ENCODE measurements at regions not wholly inside any gene's neighbourhood (a gene's known extent, or its start where the extent isn't known, plus 50 kb on each side); places are given as distances from the start of the nearest gene placed in this dataset.
"Not testable (repeated sequence)": the region's sequence is repeated elsewhere in the genome, so short reads cannot be mapped to it uniquely, and the experiment has no call there.

GRCh38 chr5:148740079-148740858 lies 85.9 kb upstream of the HTR4 start:
- TF ChIP-seq SP1 (IDR thresholded peaks at IDR 0.05) (no peak), MAX (IDR thresholded peaks at IDR 0.05) (no peak), YY1 (IDR thresholded peaks at IDR 0.05) (no peak), CTCF (IDR thresholded peaks at IDR 0.05; ENCODE audit: low read depth, low read length, missing input control) (no peak), TAF1 (conservative IDR thresholded peaks at IDR 0.05) (no peak), GABPA (IDR thresholded peaks at IDR 0.05 in 1 of 2, conservative IDR thresholded peaks at IDR 0.05 in 1 of 2) (no peak), EGR1 (IDR thresholded peaks at IDR 0.05; ENCODE audit: low read depth in 2 of 2) (no peak), RAD21 (IDR thresholded peaks at IDR 0.05) (no peak), RXRA (IDR thresholded peaks at IDR 0.05) (no peak), HNF4G (IDR thresholded peaks at IDR 0.05) (no peak), NR2F2 (IDR thresholded peaks at IDR 0.05) (no peak)
- Histone ChIP-seq H3K27ac (ENCODE audit: low read depth in 1 of 2, low read length in 2 of 2) (peak overlapping the region; percentile 44 to 79), H3K9me3 (ENCODE audit: control insufficient read depth in 4 of 4, low read length in 3 of 4) (no peaks in the 10 kb centered on the region), H3K27me3 (ENCODE audit: control insufficient read depth in 4 of 4, insufficient read depth in 4 of 4, low read length in 3 of 4) (no peaks in the 10 kb centered on the region), H3K4me3 (ENCODE audit: low read depth in 1 of 3, low read length in 3 of 3) (no peak overlapping the region), H3K36me3 (ENCODE audit: control insufficient read depth in 4 of 4, insufficient read depth in 3 of 4, low read depth in 1 of 4, low read length in 3 of 4) (no peaks in the 10 kb centered on the region), H3K9ac (ENCODE audit: low read depth in 1 of 2, low read length in 2 of 2) (no peak overlapping the region), H3K4me1 (ENCODE audit: control insufficient read depth in 4 of 4, insufficient read depth in 4 of 4, low read length in 3 of 4) (peaks cover 11 to 60% (median 50%) of the 10 kb centered on the region in 4 donors)
- DNase-seq (ENCODE audit: low spot score): no peak
- WGBS: 77% methylated on average over 8 of the region's 8 CpGs

- Histone ChIP-seq H3K4me1 (ENCODE audit: control insufficient read depth in 4 of 4, insufficient read depth in 4 of 4, low read length in 3 of 4) (peaks cover 11 to 52% (median 46%) of the 10 kb centered on the region in 4 donors), H3K4me3 (ENCODE audit: low read depth in 1 of 3, low read length in 3 of 3) (no peak overlapping the region), H3K9me3 (ENCODE audit: control insufficient read depth in 4 of 4, low read length in 3 of 4) (no peaks in the 10 kb centered on the region), H3K9ac (ENCODE audit: low read depth in 1 of 2, low read length in 2 of 2) (no peak overlapping the region), H3K27ac (ENCODE audit: low read depth in 1 of 2, low read length in 2 of 2) (peak overlapping the region; percentile 14 to 79), H3K27me3 (ENCODE audit: control insufficient read depth in 4 of 4, insufficient read depth in 4 of 4, low read length in 3 of 4) (no peaks in the 10 kb centered on the region), H3K36me3 (ENCODE audit: control insufficient read depth in 4 of 4, insufficient read depth in 3 of 4, low read depth in 1 of 4, low read length in 3 of 4) (no peaks in the 10 kb centered on the region)
- no peak for TF ChIP-seq GABPA (IDR thresholded peaks at IDR 0.05 in 1 of 2, conservative IDR thresholded peaks at IDR 0.05 in 1 of 2)
- TF ChIP-seq FOXA1 (IDR thresholded peaks at IDR 0.05): no peak
- peak; percentile 87 for TF ChIP-seq NR2F2 (IDR thresholded peaks at IDR 0.05)
- TF ChIP-seq HNF4A (conservative IDR thresholded peaks at IDR 0.05): peak; percentile 68 to 76
- peak in 1 of 2 donors; percentile 42 for TF ChIP-seq JUND (IDR thresholded peaks at IDR 0.05)
- peak; percentile 85 to 87 for TF ChIP-seq RXRA (IDR thresholded peaks at IDR 0.05)
- no peak for TF ChIP-seq ZBTB33 (IDR thresholded peaks at IDR 0.05)
- peak; percentile 87 for TF ChIP-seq CTCF (IDR thresholded peaks at IDR 0.05; ENCODE audit: low read depth, low read length, missing input control)
- TF ChIP-seq ATF3 (IDR thresholded peaks at IDR 0.05): no peak
- peak; percentile 52 for TF ChIP-seq FOXA2 (IDR thresholded peaks at IDR 0.05)
- TF ChIP-seq SP1 (IDR thresholded peaks at IDR 0.05): peak; percentile 71
- TF ChIP-seq RAD21 (IDR thresholded peaks at IDR 0.05): peak; percentile 85 to 88
- TF ChIP-seq YY1 (IDR thresholded peaks at IDR 0.05): peak; percentile 69
- WGBS: 16% methylated on average over 9 of the region's 9 CpGs
- DNase-seq (ENCODE audit: low spot score): no peak
These were observed 85.3 kb upstream of the ADRB2 start for GRCh38 chr5:148740966-148741742.

GRCh38 chr5:148741766-148742165 lies 84.6 kb upstream of the ADRB2 start:
- DNase-seq (ENCODE audit: low spot score); H3K27ac ChIP-seq (ENCODE audit: low read depth in 1 of 2, low read length in 2 of 2); H3K27me3 ChIP-seq (ENCODE audit: control insufficient read depth in 4 of 4, insufficient read depth in 4 of 4, low read length in 3 of 4); H3K9ac ChIP-seq (ENCODE audit: low read depth in 1 of 2, low read length in 2 of 2); H3K9me3 ChIP-seq (ENCODE audit: control insufficient read depth in 4 of 4, low read length in 3 of 4); H3K4me3 ChIP-seq (ENCODE audit: low read depth in 1 of 3, low read length in 3 of 3); H3K36me3 ChIP-seq (ENCODE audit: control insufficient read depth in 4 of 4, insufficient read depth in 3 of 4, low read depth in 1 of 4, low read length in 3 of 4): not testable (repeated sequence)
- 63% methylated on average over 3 of the region's 3 CpGs for WGBS
- H3K4me1 ChIP-seq (ENCODE audit: control insufficient read depth in 4 of 4, insufficient read depth in 4 of 4, low read length in 3 of 4): peaks cover 11 to 48% (median 44%) of the 10 kb centered on the region in 4 donors

Data from liver (tissue), 8 donors.